GM13976 (cell line): ENCODE measurements at regions not wholly inside any gene's neighbourhood (a gene's known extent, or its start where the extent isn't known, plus 50 kb on each side); places are given as distances from the start of the nearest gene placed in this dataset.

Experiments
- DNase-seq: peaks from one replicate; pipeline ENCODE4 v3.0.0; 2012; ENCODE audit warnings: low spot score
- CTCF ChIP-seq: IDR thresholded peaks from 2 replicates; pipeline ENCODE4 v1.5.1; 2012; ENCODE audit warnings: borderline replicate concordance, mild to moderate bottlenecking; ENCODE audit not compliant: insufficient read depth; ENCODE audit errors: extremely low read depth, missing control alignments, control extremely low read depth
- in situ Hi-C: fragments of 300-500 bp; cut with MboI; formaldehyde crosslinking; loops from one replicate; pipeline ENCODE4 v1.12.0; 2022; ENCODE audit warnings: low sequenced_read_pairs, mixed read lengths, inconsistent platforms; ENCODE audit not compliant: unreplicated experiment

- in situ Hi-C loops = no loop called here
- DNase-seq = no peak
- no peak for TF ChIP-seq CTCF
Measured at GRCh38 chr4:137347371-137347770, 184.9 kb downstream of the PCDH18 start.

DNA sequence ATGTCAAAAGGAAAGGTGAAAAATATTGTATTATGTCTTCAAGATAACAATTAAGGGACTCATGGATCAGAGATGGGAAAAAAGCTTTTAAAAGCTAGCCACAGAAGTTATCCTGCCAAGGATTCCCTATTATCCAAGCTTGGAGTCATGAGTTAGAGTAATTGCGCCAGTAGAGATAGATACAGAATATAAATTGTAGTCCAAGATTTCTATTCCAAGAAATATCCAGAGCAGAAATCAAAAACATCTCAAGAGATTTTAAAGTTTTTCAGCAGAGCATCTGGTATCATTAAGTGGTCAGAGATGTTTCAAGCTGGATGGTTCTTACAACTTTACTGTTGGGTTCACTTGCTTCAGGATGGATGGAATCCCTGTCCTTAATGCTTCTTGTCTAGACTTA lies 186.7 kb downstream of the PCDH18 start:
- in situ Hi-C loops = no loop called here
- DNase-seq = no peak
- TF ChIP-seq CTCF = no peak

DNA sequence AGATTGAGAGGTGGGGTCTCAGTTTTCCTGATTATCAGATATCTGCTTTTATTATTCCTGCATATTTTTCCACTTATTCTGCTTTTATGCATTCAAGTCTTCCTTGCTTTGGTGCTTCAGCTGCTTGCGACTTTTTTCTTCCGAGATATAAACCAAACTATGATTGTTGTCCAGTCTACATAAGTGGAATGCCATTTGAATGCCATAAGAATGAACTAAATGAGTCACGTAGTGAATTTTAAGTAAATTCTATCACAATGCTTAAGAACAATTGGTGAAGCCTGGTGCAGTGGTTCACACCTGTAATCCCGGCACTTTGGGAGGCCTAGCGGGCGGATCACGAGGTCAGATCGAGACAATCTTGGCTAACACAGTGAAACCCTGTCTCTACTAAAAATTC lies 189.1 kb downstream of the PCDH18 start:
- no peak for DNase-seq
- in situ Hi-C loops = no loop called here
- TF ChIP-seq CTCF = no peak

GRCh38 chr4:137333031-137333430 lies 199.3 kb downstream of the PCDH18 start:
- no peak for TF ChIP-seq CTCF
- no peak for DNase-seq
- in situ Hi-C loops = no loop called here

- in situ Hi-C loops = no loop called here
- no peak for TF ChIP-seq CTCF
- DNase-seq = no peak
Measured at GRCh38 chr4:137312257-137312656, 220.0 kb downstream of the PCDH18 start.

DNA sequence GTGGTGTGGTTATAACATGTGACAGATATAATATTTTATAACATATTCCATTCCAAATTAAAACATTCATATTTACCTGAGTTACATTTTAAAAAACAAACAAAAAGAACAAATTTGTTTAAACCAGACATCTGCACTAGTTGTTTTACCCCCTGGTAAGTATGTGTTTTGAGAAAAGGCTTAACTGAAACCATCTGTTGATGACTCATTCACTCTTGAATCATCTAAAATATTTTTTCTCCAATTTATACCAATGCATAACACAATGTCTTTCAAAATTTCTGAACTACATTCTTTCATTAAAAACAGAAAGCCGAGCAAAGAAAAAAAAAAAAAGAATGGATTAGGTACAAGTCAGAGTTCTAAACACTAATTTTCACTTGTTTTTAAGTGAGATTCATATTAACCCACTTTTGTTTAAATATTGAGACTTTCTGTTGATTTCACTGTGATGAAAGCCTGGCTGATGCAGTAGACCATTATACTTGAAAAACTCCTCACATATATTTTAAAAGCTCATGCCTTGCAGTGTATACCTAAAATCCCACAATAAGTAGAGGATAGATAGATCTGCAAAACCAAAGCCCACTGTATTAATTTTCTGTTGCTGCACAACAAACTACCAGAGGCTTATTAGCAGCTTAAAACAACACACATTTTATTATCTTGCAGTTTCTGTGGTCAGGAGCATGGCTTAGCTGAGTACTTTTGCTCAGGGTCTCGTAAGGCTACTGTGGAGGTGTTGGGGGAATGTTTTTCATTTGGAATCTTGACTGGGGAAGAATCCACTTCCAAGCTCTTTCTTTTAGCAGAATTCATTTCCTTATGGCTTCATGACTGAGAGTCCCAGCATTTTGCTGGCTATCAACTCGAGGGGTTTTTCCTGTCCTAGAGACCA lies 221.5 kb downstream of the PCDH18 start:
- in situ Hi-C loops = no loop called here
- DNase-seq = no peak
- no peak for TF ChIP-seq CTCF
